ENCODE measurements at regions not wholly inside any gene's neighbourhood (a gene's known extent, or its start where the extent isn't known, plus 50 kb on each side); places are given as distances from the start of the nearest gene placed in this dataset.

GRCh38 chr12:67161322-67161918 is 107.7 kb upstream of the CAND1 start:
- DNase-seq = no peak

GRCh38 chr12:67173258-67173657 is 95.9 kb upstream of the CAND1 start:
- DNase-seq = no peak

- no peak for DNase-seq
These were observed 86.6 kb upstream of the CAND1 start for GRCh38 chr12:67182551-67182950.

- no peak for DNase-seq
These were observed 75.5 kb upstream of the CAND1 start for GRCh38 chr12:67193704-67194103.

- DNase-seq = no peak
These were observed 68.8 kb upstream of the CAND1 start for GRCh38 chr12:67200386-67200785.

GRCh38 chr12:67202011-67202677 is 67.0 kb upstream of the CAND1 start:
- no peak for DNase-seq

GRCh38 chr12:67202678-67203012 is 66.5 kb upstream of the CAND1 start:
- DNase-seq = no peak

- no peak for DNase-seq
These were observed 60.7 kb upstream of the CAND1 start for GRCh38 chr12:67208281-67209067.

- no peak for DNase-seq
These were observed 58.1 kb upstream of the CAND1 start for GRCh38 chr12:67211029-67211428.

GRCh38 chr12:67211494-67211893 is 57.7 kb upstream of the CAND1 start:
- no peak for DNase-seq

GRCh38 chr12:67217647-67218046 is 51.5 kb upstream of the CAND1 start:
- DNase-seq = no peak
